ENCODE measurements at regions not wholly inside any gene's neighbourhood (a gene's known extent, or its start where the extent isn't known, plus 50 kb on each side); places are given as distances from the start of the nearest gene placed in this dataset.

DNA sequence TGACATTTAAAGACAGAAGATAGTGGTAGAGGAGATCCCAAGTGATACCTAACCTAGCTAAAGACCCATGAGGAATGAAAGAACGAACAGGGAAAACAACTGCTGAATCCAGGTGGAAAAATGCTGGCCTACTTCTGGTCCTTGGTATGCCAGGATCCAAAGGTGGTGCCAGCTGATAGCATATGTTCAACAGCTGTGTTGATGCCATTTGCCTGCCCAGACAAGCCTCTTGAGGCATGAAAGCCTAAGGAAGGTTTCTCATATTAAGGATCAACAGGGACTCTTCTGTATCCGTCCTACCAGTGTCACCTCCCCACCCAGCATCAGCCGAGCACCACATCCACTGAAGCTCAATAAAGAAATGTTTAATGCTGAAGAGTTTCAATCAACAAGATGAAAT, 225.7 kb upstream of the DMRT1 start:
- no peak overlapping the region for H3K4me3 ChIP-seq (ENCODE audit: control insufficient read depth in 1 of 7, extremely low read depth in 1 of 7, insufficient read depth in 4 of 7, low read depth in 2 of 7, low read length in 6 of 7)
- no peaks in the 10 kb centered on the region for H3K27me3 ChIP-seq (replicated peaks in 2 of 5; ENCODE audit: control insufficient read depth in 4 of 5, insufficient read depth in 5 of 5, low read length in 4 of 5)
- H3K36me3 ChIP-seq (ENCODE audit: control insufficient read depth in 4 of 4, insufficient read depth in 4 of 4, low read length in 3 of 4), result no peaks in the 10 kb centered on the region
- no peak for DNase-seq
- no peak overlapping the region for H3K27ac ChIP-seq (ENCODE audit: insufficient read depth in 1 of 2, low read depth in 1 of 2, low read length in 2 of 2, poor library complexity in 1 of 2, severe bottlenecking in 2 of 2)
- H3K9me3 ChIP-seq (ENCODE audit: control extremely low read depth in 1 of 5, control insufficient read depth in 4 of 5, insufficient read depth in 2 of 5, low read depth in 1 of 5, low read length in 4 of 5), result no peaks in the 10 kb centered on the region
- peaks cover 0 to 8% (median 3%) of the 10 kb centered on the region in 4 experiments for H3K4me1 ChIP-seq (ENCODE audit: control extremely low read depth in 1 of 4, control insufficient read depth in 4 of 4, insufficient read depth in 4 of 4, low read length in 3 of 4)
- WGBS (ENCODE audit: insufficient coverage), result 100% methylated on average over 1 of the region's 3 CpGs
- POLR2A ChIA-PET, result no interaction called here
- CTCF ChIA-PET, result interaction anchor here (0.8 to 13.3 kb wide), 9 partner anchors 9 to 280 kb away, joined by 3 to 231 read pairs (median 5); no protein-coding TSS in a partner anchor

DNA sequence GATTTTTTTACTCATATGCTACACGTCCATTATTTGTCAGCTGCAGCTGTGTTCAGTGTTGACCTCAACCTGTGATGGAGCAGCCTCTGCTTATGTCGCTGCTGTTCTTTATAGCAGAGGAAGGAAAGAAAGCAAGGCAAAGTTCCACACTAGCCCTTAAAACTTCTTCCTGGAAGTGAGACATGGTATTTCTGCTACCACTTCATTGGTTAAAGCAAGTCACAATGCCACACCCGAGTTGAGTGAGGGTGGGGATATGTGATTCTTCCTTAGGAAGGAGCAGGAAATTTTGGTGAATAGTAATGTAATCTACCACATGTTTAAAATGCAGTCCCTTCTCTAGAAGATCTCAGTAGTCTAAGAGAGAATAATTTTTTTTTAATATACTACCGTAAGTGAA, 224.8 kb upstream of the DMRT1 start:
- Histone ChIP-seq H3K27me3 (replicated peaks in 2 of 5; ENCODE audit: control insufficient read depth in 4 of 5, insufficient read depth in 5 of 5, low read length in 4 of 5) (no peaks in the 10 kb centered on the region), H3K4me1 (ENCODE audit: control extremely low read depth in 1 of 4, control insufficient read depth in 4 of 4, insufficient read depth in 4 of 4, low read length in 3 of 4) (peaks cover 0 to 8% (median 3%) of the 10 kb centered on the region in 4 experiments), H3K4me3 (ENCODE audit: control insufficient read depth in 1 of 7, extremely low read depth in 1 of 7, insufficient read depth in 4 of 7, low read depth in 2 of 7, low read length in 6 of 7) (no peak overlapping the region), H3K27ac (ENCODE audit: insufficient read depth in 1 of 2, low read depth in 1 of 2, low read length in 2 of 2, poor library complexity in 1 of 2, severe bottlenecking in 2 of 2) (no peak overlapping the region), H3K9me3 (ENCODE audit: control extremely low read depth in 1 of 5, control insufficient read depth in 4 of 5, insufficient read depth in 2 of 5, low read depth in 1 of 5, low read length in 4 of 5) (no peaks in the 10 kb centered on the region), H3K36me3 (ENCODE audit: control insufficient read depth in 4 of 4, insufficient read depth in 4 of 4, low read length in 3 of 4) (no peaks in the 10 kb centered on the region)
- ChIA-PET POLR2A (no interaction called here), CTCF (interaction anchor here (2.0 to 13.3 kb wide), 3 partner anchors 11 to 189 kb away, joined by 7 to 231 read pairs (median 8); no protein-coding TSS in a partner anchor)
- DNase-seq, result no peak
- 100% methylated on average over 2 of the region's 4 CpGs for WGBS (ENCODE audit: insufficient coverage)

DNA sequence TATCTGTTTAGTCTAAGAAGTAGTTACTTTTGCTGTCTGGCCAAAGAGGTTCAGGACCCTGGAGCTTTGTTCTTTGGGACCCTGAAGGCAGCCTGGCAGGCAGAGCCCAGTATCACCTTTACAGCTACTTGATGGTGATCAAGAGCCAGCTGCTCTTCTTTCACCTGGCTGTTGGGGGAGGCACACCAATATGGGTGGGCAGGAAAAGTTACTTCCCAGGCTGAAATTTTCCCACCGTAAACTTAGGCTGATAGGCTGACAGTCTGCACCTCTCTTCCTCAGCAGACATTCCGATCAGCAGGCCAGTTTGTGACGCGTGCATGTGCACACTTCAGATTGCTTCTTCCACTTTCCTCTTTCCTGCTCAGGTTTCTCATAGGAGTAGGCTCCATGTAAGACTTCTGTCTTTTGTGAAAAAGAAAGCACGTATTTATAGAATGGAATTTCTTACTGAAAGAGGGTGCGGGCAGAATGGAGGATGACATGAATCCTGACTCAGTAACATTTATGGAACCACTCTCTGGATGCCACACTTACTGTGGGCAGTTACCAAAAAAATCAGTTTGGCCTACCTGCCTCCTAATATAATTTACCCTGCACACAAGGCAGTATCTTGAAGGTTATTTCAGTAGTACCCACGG, 223.9 kb upstream of the DMRT1 start:
- no peak overlapping the region for H3K4me3 ChIP-seq (ENCODE audit: control insufficient read depth in 1 of 7, extremely low read depth in 1 of 7, insufficient read depth in 4 of 7, low read depth in 2 of 7, low read length in 6 of 7)
- H3K27ac ChIP-seq (ENCODE audit: insufficient read depth in 1 of 2, low read depth in 1 of 2, low read length in 2 of 2, poor library complexity in 1 of 2, severe bottlenecking in 2 of 2), result no peak overlapping the region
- H3K4me1 ChIP-seq (ENCODE audit: control extremely low read depth in 1 of 4, control insufficient read depth in 4 of 4, insufficient read depth in 4 of 4, low read length in 3 of 4), result peaks cover 0 to 8% (median 3%) of the 10 kb centered on the region in 4 experiments
- WGBS (ENCODE audit: insufficient coverage), result 95% methylated on average over 4 of the region's 7 CpGs
- no peak for DNase-seq
- H3K36me3 ChIP-seq (ENCODE audit: control insufficient read depth in 4 of 4, insufficient read depth in 4 of 4, low read length in 3 of 4), result no peaks in the 10 kb centered on the region
- ChIA-PET POLR2A (no interaction called here), CTCF (interaction anchor here (13.3 kb wide), 1 partner anchor 142 kb away, joined by 231 read pairs; no protein-coding TSS in a partner anchor)
- no peaks in the 10 kb centered on the region for H3K9me3 ChIP-seq (ENCODE audit: control extremely low read depth in 1 of 5, control insufficient read depth in 4 of 5, insufficient read depth in 2 of 5, low read depth in 1 of 5, low read length in 4 of 5)
- H3K27me3 ChIP-seq (replicated peaks in 2 of 5; ENCODE audit: control insufficient read depth in 4 of 5, insufficient read depth in 5 of 5, low read length in 4 of 5), result no peaks in the 10 kb centered on the region

DNA sequence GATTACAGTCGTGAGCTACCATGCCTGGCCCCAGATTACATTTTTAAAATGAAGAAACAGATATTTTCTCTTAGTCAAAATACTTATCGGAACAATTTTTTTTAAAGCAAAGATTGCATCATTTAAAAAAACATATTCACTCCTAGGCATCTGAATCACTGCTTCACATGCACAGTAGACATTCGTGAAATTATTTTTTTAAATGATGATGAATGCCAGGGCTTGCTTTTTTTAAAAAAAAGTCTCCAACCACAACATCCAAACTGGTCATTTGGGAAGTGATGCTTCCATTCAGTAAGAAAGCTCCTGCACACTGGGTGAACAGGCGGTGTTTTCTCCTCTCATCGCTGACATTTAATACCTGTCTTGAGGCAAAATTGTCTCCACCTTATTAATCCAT, 223.0 kb upstream of the DMRT1 start:
- ChIA-PET CTCF (interaction anchor here (0.9 to 13.3 kb wide), 2 partner anchors 132 to 141 kb away, joined by 3 to 231 read pairs; no protein-coding TSS in a partner anchor), POLR2A (no interaction called here)
- no peaks in the 10 kb centered on the region for H3K36me3 ChIP-seq (ENCODE audit: control insufficient read depth in 4 of 4, insufficient read depth in 4 of 4, low read length in 3 of 4)
- no peak overlapping the region for H3K4me3 ChIP-seq (ENCODE audit: control insufficient read depth in 1 of 7, extremely low read depth in 1 of 7, insufficient read depth in 4 of 7, low read depth in 2 of 7, low read length in 6 of 7)
- H3K27me3 ChIP-seq (replicated peaks in 2 of 5; ENCODE audit: control insufficient read depth in 4 of 5, insufficient read depth in 5 of 5, low read length in 4 of 5), result no peaks in the 10 kb centered on the region
- no peaks in the 10 kb centered on the region for H3K9me3 ChIP-seq (ENCODE audit: control extremely low read depth in 1 of 5, control insufficient read depth in 4 of 5, insufficient read depth in 2 of 5, low read depth in 1 of 5, low read length in 4 of 5)
- no peak overlapping the region for H3K27ac ChIP-seq (ENCODE audit: insufficient read depth in 1 of 2, low read depth in 1 of 2, low read length in 2 of 2, poor library complexity in 1 of 2, severe bottlenecking in 2 of 2)
- DNase-seq, result no peak
- peaks cover 0 to 8% (median 3%) of the 10 kb centered on the region in 4 experiments for H3K4me1 ChIP-seq (ENCODE audit: control extremely low read depth in 1 of 4, control insufficient read depth in 4 of 4, insufficient read depth in 4 of 4, low read length in 3 of 4)
- WGBS (ENCODE audit: insufficient coverage), result 100% methylated on average over 2 of the region's 5 CpGs

DNA sequence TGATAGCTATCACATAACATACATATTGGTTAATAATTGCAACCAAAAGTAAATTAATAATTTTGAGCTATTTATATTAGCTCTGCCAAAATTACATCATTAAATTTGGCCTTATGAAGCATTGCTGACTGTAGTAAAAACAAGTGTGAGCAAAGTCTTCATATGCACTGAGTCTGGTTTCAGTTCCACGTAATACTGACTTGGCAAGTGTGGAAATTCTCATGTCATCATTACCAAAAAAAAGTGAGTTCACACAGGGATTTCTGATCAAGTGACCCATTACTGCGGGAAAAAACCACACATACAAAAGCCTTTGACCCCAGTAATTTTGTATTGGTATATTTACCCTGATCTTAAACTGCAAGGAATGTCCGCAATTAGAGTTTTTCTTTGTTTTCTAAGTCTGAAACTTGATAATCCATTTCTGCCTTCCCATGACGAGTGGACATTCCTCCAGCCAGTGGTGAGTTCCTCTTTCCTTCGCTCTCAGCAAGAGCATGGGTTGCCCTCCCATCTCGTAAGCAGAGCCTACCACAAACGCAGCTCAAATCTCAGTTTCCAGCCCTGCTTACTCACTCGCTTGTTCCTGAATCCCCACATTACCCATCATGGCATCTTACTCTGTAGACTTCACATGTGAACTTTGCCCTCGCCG, 220.2 kb upstream of the DMRT1 start:
- Histone ChIP-seq H3K27ac (ENCODE audit: insufficient read depth in 1 of 2, low read depth in 1 of 2, low read length in 2 of 2, poor library complexity in 1 of 2, severe bottlenecking in 2 of 2) (no peak overlapping the region), H3K9me3 (ENCODE audit: control extremely low read depth in 1 of 5, control insufficient read depth in 4 of 5, insufficient read depth in 2 of 5, low read depth in 1 of 5, low read length in 4 of 5) (no peaks in the 10 kb centered on the region), H3K4me1 (ENCODE audit: control extremely low read depth in 1 of 4, control insufficient read depth in 4 of 4, insufficient read depth in 4 of 4, low read length in 3 of 4) (peaks cover 0 to 19% (median 3%) of the 10 kb centered on the region in 4 experiments), H3K36me3 (ENCODE audit: control insufficient read depth in 4 of 4, insufficient read depth in 4 of 4, low read length in 3 of 4) (no peaks in the 10 kb centered on the region), H3K27me3 (replicated peaks in 2 of 5; ENCODE audit: control insufficient read depth in 4 of 5, insufficient read depth in 5 of 5, low read length in 4 of 5) (no peaks in the 10 kb centered on the region), H3K4me3 (ENCODE audit: control insufficient read depth in 1 of 7, extremely low read depth in 1 of 7, insufficient read depth in 4 of 7, low read depth in 2 of 7, low read length in 6 of 7) (no peak overlapping the region)
- peak in 1 of 3 donors; percentile 24 for DNase-seq
- WGBS (ENCODE audit: insufficient coverage), result 70% methylated on average over 9 of the region's 10 CpGs
- ChIA-PET CTCF (interaction anchor here (0.8 to 13.3 kb wide), 2 partner anchors 28 to 138 kb away, joined by 3 to 231 read pairs; no protein-coding TSS in a partner anchor), POLR2A (no interaction called here)

DNA sequence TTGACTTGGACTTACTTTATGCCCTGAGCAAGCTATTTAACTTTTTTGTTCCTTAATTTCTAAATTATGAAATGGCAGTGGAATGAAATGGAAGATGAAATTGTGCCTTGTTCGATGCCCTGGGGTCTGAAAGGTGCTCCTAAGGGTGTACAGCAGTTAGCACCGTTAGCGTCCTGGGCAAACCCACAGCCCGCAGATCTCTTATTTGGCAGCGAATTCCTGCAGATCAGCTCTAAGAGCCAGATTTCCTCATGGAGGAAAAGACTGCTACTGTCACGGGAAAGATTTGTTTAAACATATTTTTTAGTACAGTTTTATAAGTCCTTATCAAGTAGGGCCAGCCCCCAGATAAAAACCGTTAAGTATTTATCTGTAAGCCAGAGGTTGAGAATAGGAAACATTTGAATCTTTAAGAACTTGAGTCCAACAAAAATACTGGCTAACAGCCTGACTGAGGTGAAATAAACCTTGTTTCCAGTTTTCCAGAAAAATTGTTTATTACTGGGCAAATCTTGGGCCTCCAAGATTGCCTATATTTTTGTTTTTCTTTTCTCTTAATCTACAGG, 216.5 kb upstream of the DMRT1 start:
- WGBS (ENCODE audit: insufficient coverage), result 7% methylated on average over 4 of the region's 7 CpGs
- peak overlapping the region; percentile 36 to 74 for H3K27ac ChIP-seq (ENCODE audit: insufficient read depth in 1 of 2, low read depth in 1 of 2, low read length in 2 of 2, poor library complexity in 1 of 2, severe bottlenecking in 2 of 2)
- H3K36me3 ChIP-seq (ENCODE audit: control insufficient read depth in 4 of 4, insufficient read depth in 4 of 4, low read length in 3 of 4), result no peaks in the 10 kb centered on the region
- CTCF ChIA-PET, result interaction anchor here (0.7 to 1.6 kb wide), 6 partner anchors 9 to 132 kb away, joined by 3 to 5 read pairs (median 3); no protein-coding TSS in a partner anchor
- POLR2A ChIA-PET, result interaction anchor here (0.6 kb wide), 1 partner anchor 60 kb away, joined by 3 read pairs; no protein-coding TSS in a partner anchor
- peaks cover 0 to 34% (median 7%) of the 10 kb centered on the region in 4 experiments for H3K4me1 ChIP-seq (ENCODE audit: control extremely low read depth in 1 of 4, control insufficient read depth in 4 of 4, insufficient read depth in 4 of 4, low read length in 3 of 4)
- no peaks in the 10 kb centered on the region for H3K27me3 ChIP-seq (replicated peaks in 2 of 5; ENCODE audit: control insufficient read depth in 4 of 5, insufficient read depth in 5 of 5, low read length in 4 of 5)
- no peaks in the 10 kb centered on the region for H3K9me3 ChIP-seq (ENCODE audit: control extremely low read depth in 1 of 5, control insufficient read depth in 4 of 5, insufficient read depth in 2 of 5, low read depth in 1 of 5, low read length in 4 of 5)
- peak in 2 of 3 donors; percentile 48 to 72 for DNase-seq
- H3K4me3 ChIP-seq (ENCODE audit: control insufficient read depth in 1 of 7, extremely low read depth in 1 of 7, insufficient read depth in 4 of 7, low read depth in 2 of 7, low read length in 6 of 7), result peak overlapping the region in 3 of 7 experiments; percentile 7 to 55 (median 35)

All from common myeloid progenitor, CD34-positive (primary cell).